ENCODE measurements at regions not wholly inside any gene's neighbourhood (a gene's known extent, or its start where the extent isn't known, plus 50 kb on each side); places are given as distances from the start of the nearest gene placed in this dataset.

DNA sequence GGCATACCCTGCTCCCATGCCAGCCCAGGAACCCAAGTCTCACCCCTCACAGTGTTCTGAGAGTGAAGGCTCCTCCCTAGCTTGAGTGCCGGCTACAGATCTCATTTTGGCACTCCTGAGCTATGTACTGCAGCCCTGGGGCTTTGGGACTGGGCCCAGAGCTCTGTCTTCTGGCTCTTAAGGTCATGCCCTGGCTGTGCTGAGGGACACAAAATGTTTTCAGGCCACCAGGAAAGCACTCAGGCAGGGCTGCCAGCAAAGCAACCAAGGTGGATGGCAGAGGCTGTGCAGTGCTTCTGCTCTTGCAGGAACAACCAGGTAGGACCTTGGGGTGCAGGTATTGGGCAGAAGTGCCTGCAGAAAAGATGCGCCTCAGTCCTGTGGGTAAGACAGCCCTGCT is 564.0 kb downstream of the SLC6A15 start:
- TF ChIP-seq, protein P1, sequence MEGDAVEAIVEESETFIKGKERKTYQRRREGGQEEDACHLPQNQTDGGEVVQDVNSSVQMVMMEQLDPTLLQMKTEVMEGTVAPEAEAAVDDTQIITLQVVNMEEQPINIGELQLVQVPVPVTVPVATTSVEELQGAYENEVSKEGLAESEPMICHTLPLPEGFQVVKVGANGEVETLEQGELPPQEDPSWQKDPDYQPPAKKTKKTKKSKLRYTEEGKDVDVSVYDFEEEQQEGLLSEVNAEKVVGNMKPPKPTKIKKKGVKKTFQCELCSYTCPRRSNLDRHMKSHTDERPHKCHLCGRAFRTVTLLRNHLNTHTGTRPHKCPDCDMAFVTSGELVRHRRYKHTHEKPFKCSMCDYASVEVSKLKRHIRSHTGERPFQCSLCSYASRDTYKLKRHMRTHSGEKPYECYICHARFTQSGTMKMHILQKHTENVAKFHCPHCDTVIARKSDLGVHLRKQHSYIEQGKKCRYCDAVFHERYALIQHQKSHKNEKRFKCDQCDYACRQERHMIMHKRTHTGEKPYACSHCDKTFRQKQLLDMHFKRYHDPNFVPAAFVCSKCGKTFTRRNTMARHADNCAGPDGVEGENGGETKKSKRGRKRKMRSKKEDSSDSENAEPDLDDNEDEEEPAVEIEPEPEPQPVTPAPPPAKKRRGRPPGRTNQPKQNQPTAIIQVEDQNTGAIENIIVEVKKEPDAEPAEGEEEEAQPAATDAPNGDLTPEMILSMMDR (IDR thresholded peaks at IDR 0.05) = no peak
- H3K27me3 Mint-ChIP-seq = no peaks in the 10 kb centered on the region
- H3K36me3 Mint-ChIP-seq (ENCODE audit: low read depth) = no peaks in the 10 kb centered on the region
- intact Hi-C loops (cut with micrococcal nuclease) = no loop called here
- CTCF ChIA-PET = no interaction called here
- H3K27ac Mint-ChIP-seq = no peak overlapping the region
- ATAC-seq (ENCODE audit: low read depth) (no peak), DNase-seq (no peak)
- H3K9me3 Mint-ChIP-seq = peaks cover 7% of the 10 kb centered on the region
- no peak overlapping the region for H3K4me3 Mint-ChIP-seq
- POLR2A ChIA-PET = no interaction called here
- no peaks in the 10 kb centered on the region for H3K4me1 Mint-ChIP-seq

DNA sequence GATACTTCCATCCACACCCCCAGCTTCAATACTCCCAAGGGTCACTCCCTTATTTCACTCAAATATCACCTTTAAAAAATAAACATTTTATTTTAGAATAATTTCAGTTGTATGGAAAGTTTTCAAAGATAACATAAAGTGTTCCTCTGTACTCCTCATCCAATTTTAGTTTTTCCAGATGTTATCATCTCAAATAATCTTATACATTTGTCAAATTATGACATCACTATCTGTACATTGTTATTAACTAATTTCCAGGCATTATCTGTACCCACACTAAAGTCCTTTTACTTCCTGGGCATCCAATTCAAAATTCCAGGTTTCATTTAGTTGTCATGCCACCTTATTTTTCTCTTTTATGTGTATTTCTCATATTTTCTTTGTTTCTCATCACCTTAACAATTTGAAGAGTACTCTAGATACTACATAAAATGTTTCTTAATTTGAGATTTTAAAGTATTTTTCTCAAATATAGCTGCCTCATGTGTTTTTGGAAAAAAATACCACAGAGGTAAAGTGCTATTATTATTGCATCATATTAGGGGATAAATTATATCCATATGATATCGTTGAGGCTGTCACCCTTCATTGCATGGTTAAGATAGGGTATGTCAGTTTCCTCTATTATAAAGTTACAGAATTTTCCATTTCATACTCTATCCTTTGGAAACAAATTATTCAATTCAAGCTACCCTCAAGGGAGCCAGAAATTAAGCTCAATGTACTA is 571.0 kb downstream of the SLC6A15 start:
- peaks cover 13% of the 10 kb centered on the region for H3K9me3 Mint-ChIP-seq
- H3K4me3 Mint-ChIP-seq = no peak overlapping the region
- POLR2A ChIA-PET = no interaction called here
- H3K36me3 Mint-ChIP-seq (ENCODE audit: low read depth) = no peaks in the 10 kb centered on the region
- CTCF ChIA-PET = no interaction called here
- intact Hi-C loops (cut with micrococcal nuclease) = no loop called here
- H3K4me1 Mint-ChIP-seq = no peaks in the 10 kb centered on the region
- DNase-seq (no peak), ATAC-seq (ENCODE audit: low read depth) (no peak)
- H3K27me3 Mint-ChIP-seq = no peaks in the 10 kb centered on the region
- H3K27ac Mint-ChIP-seq = no peak overlapping the region
- TF ChIP-seq, protein P1 (IDR thresholded peaks at IDR 0.05) = no peak

DNA sequence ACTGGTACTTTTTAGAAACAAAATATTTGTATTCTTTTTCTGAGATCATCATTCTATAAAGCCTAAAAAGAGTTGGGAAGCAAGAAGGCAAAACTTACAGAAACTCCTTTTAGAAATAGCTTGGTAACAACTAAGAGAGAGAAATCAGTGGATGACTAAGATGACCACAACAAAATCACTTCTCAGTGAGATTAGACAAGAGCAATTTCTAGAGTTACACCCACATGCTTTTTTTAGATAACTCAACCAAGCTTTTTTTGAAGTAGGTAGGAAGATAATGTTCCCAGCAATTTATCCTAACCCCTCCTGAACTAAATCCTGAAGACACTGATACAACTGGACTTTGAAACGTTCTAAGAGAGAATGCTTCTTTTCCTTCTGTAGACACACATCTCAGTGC is 576.4 kb downstream of the SLC6A15 start:
- H3K36me3 Mint-ChIP-seq (ENCODE audit: low read depth) = no peaks in the 10 kb centered on the region
- DNase-seq (no peak), ATAC-seq (ENCODE audit: low read depth) (no peak)
- TF ChIP-seq, protein P1 (IDR thresholded peaks at IDR 0.05) = no peak
- intact Hi-C loops (cut with micrococcal nuclease) = no loop called here
- H3K4me1 Mint-ChIP-seq = no peaks in the 10 kb centered on the region
- ChIA-PET POLR2A (no interaction called here), CTCF (no interaction called here)
- H3K27me3 Mint-ChIP-seq = no peaks in the 10 kb centered on the region
- no peak overlapping the region for H3K27ac Mint-ChIP-seq
- no peak overlapping the region for H3K4me3 Mint-ChIP-seq
- peaks cover 17% of the 10 kb centered on the region for H3K9me3 Mint-ChIP-seq

DNA sequence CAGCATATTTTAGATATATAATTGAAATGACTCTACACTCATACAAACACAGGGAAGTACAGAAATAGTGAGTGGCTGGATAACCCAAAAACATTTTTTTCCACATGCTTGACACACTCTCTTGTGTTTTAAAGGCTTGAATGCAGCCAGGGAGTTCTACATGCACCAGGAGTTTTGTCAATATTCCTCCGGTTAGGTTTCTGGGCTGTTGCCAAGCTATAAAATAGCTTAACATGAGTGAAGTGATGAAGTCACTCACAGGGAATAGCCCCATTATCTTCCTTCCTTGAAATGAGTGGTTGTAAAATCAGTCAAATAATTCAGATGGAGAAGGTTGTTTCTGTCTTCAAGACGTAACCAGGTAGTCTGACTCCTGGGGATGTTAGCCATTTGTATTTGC is 582.7 kb downstream of the SLC6A15 start:
- no peaks in the 10 kb centered on the region for H3K27me3 Mint-ChIP-seq
- no peaks in the 10 kb centered on the region for H3K36me3 Mint-ChIP-seq (ENCODE audit: low read depth)
- POLR2A ChIA-PET = no interaction called here
- DNase-seq (no peak), ATAC-seq (ENCODE audit: low read depth) (no peak)
- CTCF ChIA-PET = no interaction called here
- H3K4me3 Mint-ChIP-seq = no peak overlapping the region
- intact Hi-C loops (cut with micrococcal nuclease) = no loop called here
- no peaks in the 10 kb centered on the region for H3K4me1 Mint-ChIP-seq
- peaks cover 8% of the 10 kb centered on the region for H3K9me3 Mint-ChIP-seq
- H3K27ac Mint-ChIP-seq = no peak overlapping the region
- TF ChIP-seq, protein P1 (IDR thresholded peaks at IDR 0.05) = no peak

DNA sequence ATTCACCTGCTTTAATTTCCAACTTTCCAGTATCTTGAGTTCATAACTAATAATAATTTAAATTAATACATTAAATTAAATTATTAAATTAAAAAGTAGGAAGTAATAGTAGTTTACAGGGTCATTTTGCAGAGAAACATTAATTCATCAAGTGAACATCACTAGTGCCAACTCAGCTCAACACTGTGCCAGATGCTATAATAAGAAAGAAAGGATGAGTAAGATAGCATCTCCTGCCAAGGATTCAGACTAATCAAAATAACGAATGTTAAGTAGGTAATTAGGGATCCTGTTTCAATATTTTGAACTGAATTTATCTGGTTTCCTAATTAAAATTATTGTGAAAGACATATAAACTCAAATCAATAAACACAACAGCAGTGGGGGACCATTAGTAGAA is 596.7 kb downstream of the SLC6A15 start:
- TF ChIP-seq, protein P1 (IDR thresholded peaks at IDR 0.05) = no peak
- CTCF ChIA-PET = no interaction called here
- no peak overlapping the region for H3K4me3 Mint-ChIP-seq
- no peak for ATAC-seq (ENCODE audit: low read depth)
- H3K9me3 Mint-ChIP-seq = peaks cover 6% of the 10 kb centered on the region
- DNase-seq = no peak
- no peaks in the 10 kb centered on the region for H3K4me1 Mint-ChIP-seq
- H3K27ac Mint-ChIP-seq = no peak overlapping the region
- H3K36me3 Mint-ChIP-seq (ENCODE audit: low read depth) = no peaks in the 10 kb centered on the region
- H3K27me3 Mint-ChIP-seq = no peaks in the 10 kb centered on the region
- POLR2A ChIA-PET = no interaction called here
- intact Hi-C loops (cut with micrococcal nuclease) = no loop called here

Data from activated B cell treated with CpG ODN at 0.5 μM for 24 hours (primary cell).